OCI-LY7 (cell line): ENCODE measurements at regions not wholly inside any gene's neighbourhood (a gene's known extent, or its start where the extent isn't known, plus 50 kb on each side); places are given as distances from the start of the nearest gene placed in this dataset.

Source experiments
- EZH2phosphoT487 ChIP-seq: fragments of 200-600 bp; sonication (generic); IDR thresholded peaks from 2 replicates; pipeline ENCODE4 v1.6.1; 2018; ENCODE audit warnings: low read depth, borderline replicate concordance, mild to moderate bottlenecking, mixed run types, antibody characterized with exemption, low read length, moderate library complexity, mixed read lengths
- TF ChIP-seq, protein P1 (sequence below): fragments of 200-600 bp; sonication (generic); conservative IDR thresholded peaks from 2 replicates; pipeline ENCODE4 v1.5.1; 2014; ENCODE audit warnings: mild to moderate bottlenecking, antibody characterized with exemption, low read length, moderate library complexity, mixed read lengths

DNA sequence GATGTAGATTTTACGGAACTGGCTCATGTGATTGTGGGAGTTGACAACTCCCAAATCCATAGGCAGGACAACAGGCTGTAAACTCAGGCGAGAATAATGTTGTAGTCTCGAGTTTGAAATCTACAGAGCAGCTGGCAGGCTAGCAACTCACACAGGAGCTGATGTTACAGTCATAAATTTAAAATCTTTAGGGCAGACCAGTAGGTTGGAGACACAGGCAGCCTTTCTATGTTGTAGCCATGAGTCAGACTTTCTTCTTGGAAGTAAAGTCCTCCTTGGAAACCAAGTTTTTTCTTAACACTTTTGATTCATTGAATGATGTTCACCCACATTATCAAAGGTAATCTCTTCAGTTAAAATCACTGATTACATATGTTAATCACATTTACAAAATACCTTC, 89.1 kb upstream of the ALCAM start:
- TF ChIP-seq, protein P1, sequence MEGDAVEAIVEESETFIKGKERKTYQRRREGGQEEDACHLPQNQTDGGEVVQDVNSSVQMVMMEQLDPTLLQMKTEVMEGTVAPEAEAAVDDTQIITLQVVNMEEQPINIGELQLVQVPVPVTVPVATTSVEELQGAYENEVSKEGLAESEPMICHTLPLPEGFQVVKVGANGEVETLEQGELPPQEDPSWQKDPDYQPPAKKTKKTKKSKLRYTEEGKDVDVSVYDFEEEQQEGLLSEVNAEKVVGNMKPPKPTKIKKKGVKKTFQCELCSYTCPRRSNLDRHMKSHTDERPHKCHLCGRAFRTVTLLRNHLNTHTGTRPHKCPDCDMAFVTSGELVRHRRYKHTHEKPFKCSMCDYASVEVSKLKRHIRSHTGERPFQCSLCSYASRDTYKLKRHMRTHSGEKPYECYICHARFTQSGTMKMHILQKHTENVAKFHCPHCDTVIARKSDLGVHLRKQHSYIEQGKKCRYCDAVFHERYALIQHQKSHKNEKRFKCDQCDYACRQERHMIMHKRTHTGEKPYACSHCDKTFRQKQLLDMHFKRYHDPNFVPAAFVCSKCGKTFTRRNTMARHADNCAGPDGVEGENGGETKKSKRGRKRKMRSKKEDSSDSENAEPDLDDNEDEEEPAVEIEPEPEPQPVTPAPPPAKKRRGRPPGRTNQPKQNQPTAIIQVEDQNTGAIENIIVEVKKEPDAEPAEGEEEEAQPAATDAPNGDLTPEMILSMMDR: no peak
- TF ChIP-seq EZH2phosphoT487: no peak
